ENCODE measurements at regions not wholly inside any gene's neighbourhood (a gene's known extent, or its start where the extent isn't known, plus 50 kb on each side); places are given as distances from the start of the nearest gene placed in this dataset.

DNA sequence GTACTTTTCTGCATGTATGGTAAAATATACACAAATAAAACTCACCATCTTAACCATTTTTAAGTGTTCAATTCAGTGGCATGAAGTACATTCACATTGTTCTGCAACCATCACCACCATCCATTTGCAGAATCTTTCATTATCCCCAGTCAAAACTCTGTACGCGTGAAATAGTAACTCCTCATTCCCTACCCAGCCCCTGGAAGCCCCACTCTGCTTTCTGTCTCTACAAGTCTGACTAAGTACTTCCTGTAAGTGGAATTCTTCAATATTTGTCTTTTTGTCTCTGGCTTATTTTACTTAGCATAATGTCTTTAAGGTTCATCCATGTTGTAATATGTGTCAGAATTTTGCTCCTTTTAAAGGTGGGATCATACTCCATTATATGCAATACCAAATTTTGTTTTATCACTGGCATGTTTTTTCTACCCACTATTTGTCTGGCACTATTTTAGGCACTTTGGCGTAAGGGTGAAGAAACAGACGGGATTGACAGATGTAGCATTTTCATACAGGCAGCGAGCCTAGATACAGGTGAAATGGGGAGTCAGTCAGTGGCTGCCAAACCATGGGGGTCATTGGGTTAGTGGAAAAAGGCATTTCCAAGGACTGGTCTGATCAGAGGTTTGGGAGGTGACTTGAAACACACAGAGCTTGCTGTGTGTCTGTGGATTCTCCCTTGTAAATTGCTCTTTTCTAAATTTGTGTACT lies 163.2 kb upstream of the MYCN start:
- H3K4me3 ChIP-seq (ENCODE audit: low read depth, low read length) = no peak overlapping the region
- DNase-seq (ENCODE audit: low read depth) = no peak
- TF ChIP-seq, protein P1, sequence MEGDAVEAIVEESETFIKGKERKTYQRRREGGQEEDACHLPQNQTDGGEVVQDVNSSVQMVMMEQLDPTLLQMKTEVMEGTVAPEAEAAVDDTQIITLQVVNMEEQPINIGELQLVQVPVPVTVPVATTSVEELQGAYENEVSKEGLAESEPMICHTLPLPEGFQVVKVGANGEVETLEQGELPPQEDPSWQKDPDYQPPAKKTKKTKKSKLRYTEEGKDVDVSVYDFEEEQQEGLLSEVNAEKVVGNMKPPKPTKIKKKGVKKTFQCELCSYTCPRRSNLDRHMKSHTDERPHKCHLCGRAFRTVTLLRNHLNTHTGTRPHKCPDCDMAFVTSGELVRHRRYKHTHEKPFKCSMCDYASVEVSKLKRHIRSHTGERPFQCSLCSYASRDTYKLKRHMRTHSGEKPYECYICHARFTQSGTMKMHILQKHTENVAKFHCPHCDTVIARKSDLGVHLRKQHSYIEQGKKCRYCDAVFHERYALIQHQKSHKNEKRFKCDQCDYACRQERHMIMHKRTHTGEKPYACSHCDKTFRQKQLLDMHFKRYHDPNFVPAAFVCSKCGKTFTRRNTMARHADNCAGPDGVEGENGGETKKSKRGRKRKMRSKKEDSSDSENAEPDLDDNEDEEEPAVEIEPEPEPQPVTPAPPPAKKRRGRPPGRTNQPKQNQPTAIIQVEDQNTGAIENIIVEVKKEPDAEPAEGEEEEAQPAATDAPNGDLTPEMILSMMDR (IDR thresholded peaks at IDR 0.05; ENCODE audit: low read depth, low read length, missing control alignments) = no peak
- in situ Hi-C loops (cut with HindIII; ENCODE audit: low sequenced_read_pairs) = no loop called here

GRCh38 chr2:15777795-15778371 lies 162.5 kb upstream of the MYCN start:
- in situ Hi-C loops (cut with HindIII; ENCODE audit: low sequenced_read_pairs) = no loop called here

DNA sequence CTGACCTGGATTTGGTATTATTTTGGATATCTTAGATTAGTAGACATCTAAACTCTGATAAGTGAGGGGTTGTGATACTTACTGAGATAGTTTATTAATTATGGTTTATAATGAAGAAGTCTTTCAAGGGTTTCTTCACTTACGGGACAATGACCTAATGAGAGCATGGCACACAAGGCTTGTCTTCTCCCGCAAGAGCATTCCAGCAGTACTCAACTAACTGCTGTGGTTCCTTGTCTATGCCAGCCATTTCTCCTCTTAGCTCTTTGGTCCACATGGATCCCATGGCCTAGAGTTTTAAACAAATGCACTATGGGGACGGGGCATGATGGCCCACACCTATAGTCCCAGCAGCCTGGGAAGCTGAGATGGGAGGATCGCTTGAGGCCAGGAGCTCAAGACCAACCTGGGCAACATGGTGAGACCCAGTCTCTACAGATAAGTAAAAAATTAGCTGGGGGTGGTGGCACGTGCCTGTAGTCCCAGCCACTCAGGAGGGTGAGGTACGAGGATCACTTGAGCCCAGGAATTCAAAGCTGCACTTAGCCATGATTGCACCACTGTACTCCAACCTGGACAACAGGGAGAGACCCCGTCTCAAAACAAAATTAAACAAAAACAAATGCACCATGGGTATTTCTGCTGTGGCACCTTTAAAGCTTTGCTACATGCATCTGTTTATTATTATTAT lies 161.7 kb upstream of the MYCN start:
- TF ChIP-seq, protein P1 (IDR thresholded peaks at IDR 0.05; ENCODE audit: low read depth, low read length, missing control alignments) = no peak
- in situ Hi-C loops (cut with HindIII; ENCODE audit: low sequenced_read_pairs) = no loop called here
- no peak for DNase-seq (ENCODE audit: low read depth)
- H3K4me3 ChIP-seq (ENCODE audit: low read depth, low read length) = no peak overlapping the region

More at GRCh38 chr2:15777795-15778371, 162.5 kb upstream of the MYCN start:
- no peak for DNase-seq (ENCODE audit: low read depth)
- TF ChIP-seq, protein P1 (IDR thresholded peaks at IDR 0.05; ENCODE audit: low read depth, low read length, missing control alignments) = no peak
- no peak overlapping the region for H3K4me3 ChIP-seq (ENCODE audit: low read depth, low read length)

GRCh38 chr2:15779381-15780041 lies 160.8 kb upstream of the MYCN start:
- H3K4me3 ChIP-seq (ENCODE audit: low read depth, low read length) = no peak overlapping the region
- no peak for DNase-seq (ENCODE audit: low read depth)
- in situ Hi-C loops (cut with HindIII; ENCODE audit: low sequenced_read_pairs) = no loop called here
- TF ChIP-seq, protein P1 (IDR thresholded peaks at IDR 0.05; ENCODE audit: low read depth, low read length, missing control alignments) = no peak

GRCh38 chr2:15780234-15780633 lies 160.1 kb upstream of the MYCN start:
- in situ Hi-C loops (cut with HindIII; ENCODE audit: low sequenced_read_pairs) = no loop called here
- no peak for DNase-seq (ENCODE audit: low read depth)
- TF ChIP-seq, protein P1 (IDR thresholded peaks at IDR 0.05; ENCODE audit: low read depth, low read length, missing control alignments) = no peak
- H3K4me3 ChIP-seq (ENCODE audit: low read depth, low read length) = no peak overlapping the region

GRCh38 chr2:15780912-15781574 lies 159.3 kb upstream of the MYCN start:
- TF ChIP-seq, protein P1 (IDR thresholded peaks at IDR 0.05; ENCODE audit: low read depth, low read length, missing control alignments) = no peak
- DNase-seq (ENCODE audit: low read depth) = no peak
- H3K4me3 ChIP-seq (ENCODE audit: low read depth, low read length) = no peak overlapping the region
- in situ Hi-C loops (cut with HindIII; ENCODE audit: low sequenced_read_pairs) = no loop called here

Measured in astrocyte of the cerebellum (primary cell).